ENCODE measurements at regions not wholly inside any gene's neighbourhood (a gene's known extent, or its start where the extent isn't known, plus 50 kb on each side); places are given as distances from the start of the nearest gene placed in this dataset.
"Not testable (repeated sequence)": the region's sequence is repeated elsewhere in the genome, so short reads cannot be mapped to it uniquely, and the experiment has no call there.

- TF ChIP-seq JUND (IDR thresholded peaks at IDR 0.05; ENCODE audit: low read depth), result no peak
- DNase-seq (ENCODE audit: low read depth in 1 of 2, low spot score in 1 of 2), result no peak
- in situ Hi-C loops (cut with HindIII; ENCODE audit: low pct_unique_long_range_greater_than_20kb, low sequenced_read_pairs), result no loop called here
Observed at GRCh38 chr10:20396205-20396604, 500.9 kb downstream of the NEBL start.

GRCh38 chr10:20391629-20392028 lies 505.5 kb downstream of the NEBL start:
- DNase-seq (ENCODE audit: low read depth in 1 of 2, low spot score in 1 of 2), result no peak
- TF ChIP-seq JUND (IDR thresholded peaks at IDR 0.05; ENCODE audit: low read depth), result no peak
- in situ Hi-C loops (cut with HindIII; ENCODE audit: low pct_unique_long_range_greater_than_20kb, low sequenced_read_pairs), result no loop called here

GRCh38 chr10:20381761-20382160 lies 515.4 kb downstream of the NEBL start:
- in situ Hi-C loops (cut with HindIII; ENCODE audit: low pct_unique_long_range_greater_than_20kb, low sequenced_read_pairs), result no loop called here
- no peak for TF ChIP-seq JUND (IDR thresholded peaks at IDR 0.05; ENCODE audit: low read depth)
- DNase-seq (ENCODE audit: low read depth in 1 of 2, low spot score in 1 of 2), result no peak

GRCh38 chr10:20380401-20380800 lies 516.7 kb downstream of the NEBL start:
- DNase-seq (ENCODE audit: low read depth in 1 of 2, low spot score in 1 of 2), result no peak
- in situ Hi-C loops (cut with HindIII; ENCODE audit: low pct_unique_long_range_greater_than_20kb, low sequenced_read_pairs), result no loop called here
- no peak for TF ChIP-seq JUND (IDR thresholded peaks at IDR 0.05; ENCODE audit: low read depth)

GRCh38 chr10:20372748-20373147 lies 524.4 kb downstream of the NEBL start:
- in situ Hi-C loops (cut with HindIII; ENCODE audit: low pct_unique_long_range_greater_than_20kb, low sequenced_read_pairs), result no loop called here
- no peak for DNase-seq (ENCODE audit: low read depth in 1 of 2, low spot score in 1 of 2)
- TF ChIP-seq JUND (IDR thresholded peaks at IDR 0.05; ENCODE audit: low read depth), result no peak

- DNase-seq (ENCODE audit: low read depth in 1 of 2, low spot score in 1 of 2); in situ Hi-C loops (cut with HindIII; ENCODE audit: low pct_unique_long_range_greater_than_20kb, low sequenced_read_pairs): not testable (repeated sequence)
Observed at GRCh38 chr10:20370977-20371533, 526.1 kb downstream of the NEBL start.

- in situ Hi-C loops (cut with HindIII; ENCODE audit: low pct_unique_long_range_greater_than_20kb, low sequenced_read_pairs), result no loop called here
- DNase-seq (ENCODE audit: low read depth in 1 of 2, low spot score in 1 of 2), result peak in 1 of 2 experiments; percentile 7
Observed at GRCh38 chr10:20369863-20370736, 527.0 kb downstream of the NEBL start.

GRCh38 chr10:20363684-20364083 lies 533.4 kb downstream of the NEBL start:
- DNase-seq (ENCODE audit: low read depth in 1 of 2, low spot score in 1 of 2), result no peak
- in situ Hi-C loops (cut with HindIII; ENCODE audit: low pct_unique_long_range_greater_than_20kb, low sequenced_read_pairs), result no loop called here
- no peak for TF ChIP-seq JUND (IDR thresholded peaks at IDR 0.05; ENCODE audit: low read depth)

More at GRCh38 chr10:20369863-20370736, 527.0 kb downstream of the NEBL start:
- no peak for TF ChIP-seq JUND (IDR thresholded peaks at IDR 0.05; ENCODE audit: low read depth)

GRCh38 chr10:20355915-20356314 lies 539.7 kb downstream of the PLXDC2 start:
- in situ Hi-C loops (cut with HindIII; ENCODE audit: low pct_unique_long_range_greater_than_20kb, low sequenced_read_pairs), result no loop called here
- no peak for DNase-seq (ENCODE audit: low read depth in 1 of 2, low spot score in 1 of 2)
- no peak for TF ChIP-seq JUND (IDR thresholded peaks at IDR 0.05; ENCODE audit: low read depth)

GRCh38 chr10:20355011-20355410 lies 538.8 kb downstream of the PLXDC2 start:
- TF ChIP-seq JUND (IDR thresholded peaks at IDR 0.05; ENCODE audit: low read depth), result no peak
- no peak for DNase-seq (ENCODE audit: low read depth in 1 of 2, low spot score in 1 of 2)
- in situ Hi-C loops (cut with HindIII; ENCODE audit: low pct_unique_long_range_greater_than_20kb, low sequenced_read_pairs), result no loop called here

- TF ChIP-seq JUND (IDR thresholded peaks at IDR 0.05; ENCODE audit: low read depth), result no peak
- in situ Hi-C loops (cut with HindIII; ENCODE audit: low pct_unique_long_range_greater_than_20kb, low sequenced_read_pairs), result no loop called here
- no peak for DNase-seq (ENCODE audit: low read depth in 1 of 2, low spot score in 1 of 2)
Observed at GRCh38 chr10:20354166-20354565, 537.9 kb downstream of the PLXDC2 start.

GRCh38 chr10:20350509-20350908 lies 534.3 kb downstream of the PLXDC2 start:
- TF ChIP-seq JUND (IDR thresholded peaks at IDR 0.05; ENCODE audit: low read depth), result no peak
- in situ Hi-C loops (cut with HindIII; ENCODE audit: low pct_unique_long_range_greater_than_20kb, low sequenced_read_pairs), result no loop called here
- no peak for DNase-seq (ENCODE audit: low read depth in 1 of 2, low spot score in 1 of 2)

GRCh38 chr10:20343036-20343435 lies 526.8 kb downstream of the PLXDC2 start:
- TF ChIP-seq JUND (IDR thresholded peaks at IDR 0.05; ENCODE audit: low read depth), result no peak
- in situ Hi-C loops (cut with HindIII; ENCODE audit: low pct_unique_long_range_greater_than_20kb, low sequenced_read_pairs), result no loop called here
- no peak for DNase-seq (ENCODE audit: low read depth in 1 of 2, low spot score in 1 of 2)

All from T47D (cell line).